ENCODE measurements at regions not wholly inside any gene's neighbourhood (a gene's known extent, or its start where the extent isn't known, plus 50 kb on each side); places are given as distances from the start of the nearest gene placed in this dataset.

DNA sequence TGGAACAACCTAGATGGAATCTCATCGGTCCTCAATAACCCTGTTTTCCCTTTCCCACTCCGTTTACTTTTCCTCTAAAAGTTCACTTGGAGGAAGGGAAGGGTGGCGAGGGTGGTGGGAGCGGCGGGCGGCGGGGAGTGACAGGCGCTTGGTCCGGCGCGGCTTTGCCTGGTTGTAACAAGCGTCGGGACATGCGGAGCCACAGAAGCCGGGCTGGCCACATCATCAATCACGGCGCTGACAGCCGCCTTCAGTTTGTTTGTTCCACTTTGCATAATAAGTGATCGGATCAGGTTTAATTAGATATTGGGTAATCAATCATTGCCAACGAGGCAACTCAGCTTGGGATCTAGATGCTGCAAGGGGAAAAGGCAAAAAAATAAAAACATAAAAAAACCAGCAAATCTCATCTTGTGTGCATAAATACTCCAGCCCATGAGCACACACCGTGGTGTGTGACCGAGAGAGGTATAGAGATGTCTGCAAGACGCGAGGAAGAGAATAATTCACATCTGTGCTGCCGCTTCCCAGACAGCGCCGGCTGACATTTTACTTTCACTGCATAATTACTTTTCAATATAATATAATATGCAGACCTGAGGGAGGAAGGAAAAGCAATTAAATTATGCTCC, 396.2 kb upstream of the IRX4 start:
- no peak for TF ChIP-seq CTCF (IDR thresholded peaks at IDR 0.05)
- TF ChIP-seq POLR2A (IDR thresholded peaks at IDR 0.05), result no peak
- no peak for TF ChIP-seq EP300 (IDR thresholded peaks at IDR 0.05)

All from ovary (tissue), 3 donors.